ENCODE measurements at regions not wholly inside any gene's neighbourhood (a gene's known extent, or its start where the extent isn't known, plus 50 kb on each side); places are given as distances from the start of the nearest gene placed in this dataset.

DNA sequence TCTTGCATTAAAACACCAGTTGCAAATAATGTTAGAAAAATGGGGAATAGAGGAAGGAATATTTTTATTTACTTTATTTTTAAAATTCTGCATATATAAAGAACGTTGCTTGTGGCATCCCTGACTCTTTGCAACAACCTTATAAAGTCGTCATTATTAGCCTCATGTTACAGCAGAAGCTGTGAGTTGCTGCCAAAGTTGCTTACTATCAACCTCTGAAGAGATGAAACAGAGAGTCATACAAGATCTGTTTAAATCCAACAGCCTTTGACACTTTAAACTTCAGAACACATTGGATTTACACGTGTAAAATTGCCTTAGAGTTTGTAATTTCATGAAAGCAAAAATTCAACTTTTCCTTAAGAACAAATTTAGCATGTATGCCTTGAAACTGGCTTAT, 221.9 kb downstream of the MRPL39 start:
- POLR2A ChIA-PET (ENCODE audit: unreplicated experiment) = no interaction called here
- dilution Hi-C loops (cut with HindIII; ENCODE audit: low sequenced_read_pairs, unreplicated experiment) (no loop called here), in situ Hi-C loops (cut with MboI; ENCODE audit: low sequenced_read_pairs) (no loop called here), intact Hi-C loops (cut with micrococcal nuclease) (loop anchor here (5.0 to 10.0 kb wide), 3 partner anchors 873 to 1531 kb away; no protein-coding TSS in a partner anchor)
- H2AK5ac ChIP-seq (ENCODE audit: low read depth, low read length) = no peak overlapping the region
- H3K4me1 ChIP-seq (ENCODE audit: control insufficient read depth, insufficient read depth, low read length) = no peaks in the 10 kb centered on the region; the same call in 1 of the 2 replicates
- no peak overlapping the region for H3K9ac ChIP-seq (ENCODE audit: low read depth, low read length)
- no peak overlapping the region for H4K5ac ChIP-seq (ENCODE audit: low read depth, low read length)
- H3K9me3 ChIP-seq (ENCODE audit: control insufficient read depth, insufficient read depth, low read length) = no peaks in the 10 kb centered on the region
- no peaks in the 10 kb centered on the region for H3K9me1 ChIP-seq (ENCODE audit: insufficient read depth, low read length)
- no peak overlapping the region for H3K4me2 ChIP-seq (ENCODE audit: low read depth, low read length)
- no peaks in the 10 kb centered on the region for H3K27me3 ChIP-seq (ENCODE audit: control insufficient read depth, insufficient read depth, low read length)
- H2BK120ac ChIP-seq (ENCODE audit: low read depth, low read length) = peak overlapping the region; percentile 74
- H3K36me3 ChIP-seq (ENCODE audit: control insufficient read depth, insufficient read depth, low read length) = no peaks in the 10 kb centered on the region
- no peak overlapping the region for H3K4me3 ChIP-seq (ENCODE audit: insufficient read depth, low read depth, low read length)
- no peaks in the 10 kb centered on the region for H4K20me1 ChIP-seq (ENCODE audit: insufficient read depth, low read length)
- 0 out of 2 replicates have a peak overlapping the region, but pooled peaks have one; percentile 42 for H3K14ac ChIP-seq (replicated peaks; ENCODE audit: low read depth, low read length)
- 17% methylated on average over 1 of the region's 3 CpGs; no CpG with 5 or more reads in 1 of the 2 experiments for WGBS, 2 experiments (ENCODE audit: extremely low coverage in 2 of 2, insufficient read length in 1 of 2)
- H3K18ac ChIP-seq (ENCODE audit: low read depth, low read length) = peak overlapping the region; percentile 71; the same call in 1 of the 2 replicates
- no peak overlapping the region for H3K23ac ChIP-seq (ENCODE audit: low read depth, low read length)
- DNase-seq = no peak
- no peak overlapping the region for H2BK5ac ChIP-seq (ENCODE audit: low read depth, low read length, poor library complexity, severe bottlenecking)
- TF ChIP-seq, protein P1, sequence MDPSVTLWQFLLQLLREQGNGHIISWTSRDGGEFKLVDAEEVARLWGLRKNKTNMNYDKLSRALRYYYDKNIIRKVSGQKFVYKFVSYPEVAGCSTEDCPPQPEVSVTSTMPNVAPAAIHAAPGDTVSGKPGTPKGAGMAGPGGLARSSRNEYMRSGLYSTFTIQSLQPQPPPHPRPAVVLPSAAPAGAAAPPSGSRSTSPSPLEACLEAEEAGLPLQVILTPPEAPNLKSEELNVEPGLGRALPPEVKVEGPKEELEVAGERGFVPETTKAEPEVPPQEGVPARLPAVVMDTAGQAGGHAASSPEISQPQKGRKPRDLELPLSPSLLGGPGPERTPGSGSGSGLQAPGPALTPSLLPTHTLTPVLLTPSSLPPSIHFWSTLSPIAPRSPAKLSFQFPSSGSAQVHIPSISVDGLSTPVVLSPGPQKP (IDR thresholded peaks at IDR 0.05; ENCODE audit: borderline replicate concordance, low read depth, low read length) = no peak
- TF ChIP-seq RCOR1 (IDR thresholded peaks at IDR 0.05; ENCODE audit: insufficient replicate concordance, low read length) (no peak), RFX5 (IDR thresholded peaks at IDR 0.05; ENCODE audit: low read depth, low read length) (no peak), CHD1 (IDR thresholded peaks at IDR 0.05; ENCODE audit: low read depth, low read length) (no peak)
- H2BK20ac ChIP-seq (ENCODE audit: low read depth, low read length) = peak overlapping the region; percentile 78
- no peak overlapping the region for H4K91ac ChIP-seq (ENCODE audit: insufficient read depth, low read depth, low read length)
- no peaks in the 10 kb centered on the region for H3K79me1 ChIP-seq (ENCODE audit: low read depth in 1 of 2, low read length in 2 of 2)
- BruUV-seq (replicated peaks) = no TSS peak
- no peak overlapping the region for H2AK9ac ChIP-seq (replicated peaks; ENCODE audit: low read depth, low read length, poor library complexity)
- no peak for ATAC-seq (ENCODE audit: low read depth)
- H4K8ac ChIP-seq (ENCODE audit: low read depth in 2 of 2, low read length in 2 of 2) = peak overlapping the region in 1 of 2 experiments; percentile 54; a peak in 3 of 4 replicates
- CTCF ChIA-PET = interaction anchor here (0.6 to 3.0 kb wide), 5 partner anchors 34 to 107 kb away, joined by 4 to 12 read pairs (median 4); no protein-coding TSS in a partner anchor
- H3K4ac ChIP-seq (ENCODE audit: low read depth, low read length) = no peak overlapping the region
- H2BK15ac ChIP-seq (ENCODE audit: low read depth, low read length) = peak overlapping the region; percentile 19; the same call in 1 of the 3 replicates
- H3K56ac ChIP-seq (ENCODE audit: extremely low read depth, insufficient read depth, low read length) = no peak overlapping the region
- no peak overlapping the region for H3K27ac ChIP-seq (ENCODE audit: insufficient read depth, low read length)
- no peak overlapping the region for H2AFZ ChIP-seq (replicated peaks; ENCODE audit: low read length, poor library complexity)

All from IMR-90 (cell line).